ENCODE measurements at regions not wholly inside any gene's neighbourhood (a gene's known extent, or its start where the extent isn't known, plus 50 kb on each side); places are given as distances from the start of the nearest gene placed in this dataset.

- H3K27me3 Mint-ChIP-seq (ENCODE audit: insufficient read depth, low read depth) = peaks cover 2% of the 10 kb centered on the region
- Histone ChIP-seq H3K4me2 (no peak overlapping the region), H3K27ac (no peak overlapping the region), H3K9ac (no peak overlapping the region), H3K79me2 (ENCODE audit: low read depth) (no peaks in the 10 kb centered on the region), H2AFZ (replicated peaks) (no peak overlapping the region), H3K9me3 (ENCODE audit: low read depth) (no peaks in the 10 kb centered on the region), H3K36me3 (no peaks in the 10 kb centered on the region), H3K4me3 (no peak overlapping the region), H3K27me3 (no peaks in the 10 kb centered on the region), H3F3A (ENCODE audit: low read depth) (no peaks in the 10 kb centered on the region), H4K20me1 (ENCODE audit: low read depth) (no peaks in the 10 kb centered on the region), H3K4me1 (no peaks in the 10 kb centered on the region)
- H3K27ac Mint-ChIP-seq = no peak overlapping the region
- H3K36me3 Mint-ChIP-seq = no peaks in the 10 kb centered on the region
- DNase-seq (ENCODE audit: low spot score) = no peak
- no peaks in the 10 kb centered on the region for H3K9me3 Mint-ChIP-seq
- H3K4me3 Mint-ChIP-seq = no peak overlapping the region
- H3K4me1 Mint-ChIP-seq = no peaks in the 10 kb centered on the region
- TF ChIP-seq EZH2phosphoT487 (IDR thresholded peaks at IDR 0.05) (no peak), EZH2 (IDR thresholded peaks at IDR 0.05) (no peak), CTCF (IDR thresholded peaks at IDR 0.05) (no peak)
Measured at GRCh38 chr11:23090659-23091058, 230.4 kb upstream of the CCDC179 start.

- DNase-seq (ENCODE audit: low spot score) = no peak
- Mint-ChIP-seq H3K4me1 (no peaks in the 10 kb centered on the region), H3K9me3 (no peaks in the 10 kb centered on the region), H3K27me3 (ENCODE audit: insufficient read depth, low read depth) (peaks cover 2% of the 10 kb centered on the region), H3K27ac (no peak overlapping the region), H3K4me3 (no peak overlapping the region), H3K36me3 (no peaks in the 10 kb centered on the region)
- Histone ChIP-seq H3K27ac (no peak overlapping the region), H3K9me3 (ENCODE audit: low read depth) (no peaks in the 10 kb centered on the region), H3K79me2 (ENCODE audit: low read depth) (no peaks in the 10 kb centered on the region), H3K4me1 (no peaks in the 10 kb centered on the region), H3F3A (ENCODE audit: low read depth) (no peaks in the 10 kb centered on the region), H3K36me3 (no peaks in the 10 kb centered on the region), H4K20me1 (ENCODE audit: low read depth) (no peaks in the 10 kb centered on the region), H3K9ac (no peak overlapping the region), H3K4me2 (no peak overlapping the region), H3K27me3 (no peaks in the 10 kb centered on the region), H2AFZ (replicated peaks) (no peak overlapping the region), H3K4me3 (no peak overlapping the region)
- no peak for TF ChIP-seq EZH2 (IDR thresholded peaks at IDR 0.05)
- TF ChIP-seq EZH2phosphoT487 (IDR thresholded peaks at IDR 0.05) = no peak
- TF ChIP-seq CTCF (IDR thresholded peaks at IDR 0.05) = no peak
Measured at GRCh38 chr11:23095650-23096189, 235.4 kb upstream of the CCDC179 start.

- Histone ChIP-seq H3K27me3 (no peaks in the 10 kb centered on the region), H3K27ac (no peak overlapping the region), H3K4me2 (no peak overlapping the region), H4K20me1 (ENCODE audit: low read depth) (no peaks in the 10 kb centered on the region), H3K4me1 (no peaks in the 10 kb centered on the region), H2AFZ (replicated peaks) (no peak overlapping the region), H3K36me3 (no peaks in the 10 kb centered on the region), H3K79me2 (ENCODE audit: low read depth) (no peaks in the 10 kb centered on the region), H3K9me3 (ENCODE audit: low read depth) (no peaks in the 10 kb centered on the region), H3K9ac (no peak overlapping the region), H3K4me3 (no peak overlapping the region), H3F3A (ENCODE audit: low read depth) (no peaks in the 10 kb centered on the region)
- no peaks in the 10 kb centered on the region for H3K36me3 Mint-ChIP-seq
- H3K27me3 Mint-ChIP-seq (ENCODE audit: insufficient read depth, low read depth) = no peaks in the 10 kb centered on the region
- H3K4me1 Mint-ChIP-seq = no peaks in the 10 kb centered on the region
- no peak overlapping the region for H3K4me3 Mint-ChIP-seq
- TF ChIP-seq CTCF (IDR thresholded peaks at IDR 0.05) = no peak
- no peak for TF ChIP-seq EZH2 (IDR thresholded peaks at IDR 0.05)
- no peak overlapping the region for H3K27ac Mint-ChIP-seq
- H3K9me3 Mint-ChIP-seq = no peaks in the 10 kb centered on the region
- DNase-seq (ENCODE audit: low spot score) = no peak
Measured at GRCh38 chr11:23097891-23098290, 237.6 kb upstream of the CCDC179 start.

Measured in neural progenitor cell (in vitro differentiated cells).